BJ (cell line): ENCODE measurements at regions not wholly inside any gene's neighbourhood (a gene's known extent, or its start where the extent isn't known, plus 50 kb on each side); places are given as distances from the start of the nearest gene placed in this dataset.

Experiments
- CTCF ChIA-PET: fragments of 350-600 bp; formaldehyde crosslinking; extraction: SDS; loops from one replicate; lab custom pipeline; 2021; ENCODE audit warnings: antibody characterized with exemption, inconsistent platforms; lab: Yijun Ruan, JAX
- POLR2A ChIA-PET: fragments of 300-600 bp; sonication (Branson Sonifier 250); formaldehyde crosslinking; extraction: SDS; loops from one replicate; lab custom pipeline; 2021; ENCODE audit warnings: antibody characterized with exemption; lab: Charles Lee
- DNase-seq: peaks from one replicate; pipeline ENCODE4 v3.0.0-alpha.2; 2011; ENCODE audit warnings: low read depth
- H3K27me3 ChIP-seq: 2 replicates; pipeline ENCODE4 v1.6.0; 2011; ENCODE audit warnings: low read length; ENCODE audit not compliant: control insufficient read depth, insufficient read depth
- H3K36me3 ChIP-seq: 2 replicates; pipeline ENCODE4 v1.5.1; 2011; ENCODE audit warnings: low read length; ENCODE audit not compliant: control insufficient read depth, insufficient read depth
- H3K4me3 ChIP-seq: 2 replicates; pipeline ENCODE4 v1.5.1; 2011; ENCODE audit warnings: low read depth, mild to moderate bottlenecking, control low read depth, low read length
- TF ChIP-seq, protein P1 (sequence below): IDR thresholded peaks from 2 replicates; pipeline ENCODE4 v1.5.1; 2011; ENCODE audit warnings: low read depth, mild to moderate bottlenecking, control low read depth, inconsistent platforms, low read length, moderate library complexity; ENCODE audit not compliant: insufficient read depth

DNA sequence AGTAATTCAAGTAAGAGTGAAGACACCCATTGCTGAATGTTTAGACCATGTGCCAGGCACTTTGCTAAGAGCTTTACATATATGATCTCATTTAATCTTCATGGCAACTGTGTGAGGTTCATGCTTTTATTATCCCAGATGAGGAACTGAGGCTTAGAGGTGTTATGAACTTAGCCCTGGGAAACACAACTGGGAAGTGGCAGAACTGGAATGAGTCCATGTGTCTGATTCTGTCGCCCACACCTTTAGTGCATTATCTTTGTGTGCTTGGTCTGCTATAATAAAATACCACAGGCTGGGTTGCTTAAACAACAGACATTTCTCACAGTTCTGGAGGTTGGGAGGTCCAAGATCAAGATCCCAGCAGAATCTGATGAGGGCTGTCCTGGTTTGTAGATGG is 108.7 kb upstream of the PLET1 start:
- TF ChIP-seq, protein P1, sequence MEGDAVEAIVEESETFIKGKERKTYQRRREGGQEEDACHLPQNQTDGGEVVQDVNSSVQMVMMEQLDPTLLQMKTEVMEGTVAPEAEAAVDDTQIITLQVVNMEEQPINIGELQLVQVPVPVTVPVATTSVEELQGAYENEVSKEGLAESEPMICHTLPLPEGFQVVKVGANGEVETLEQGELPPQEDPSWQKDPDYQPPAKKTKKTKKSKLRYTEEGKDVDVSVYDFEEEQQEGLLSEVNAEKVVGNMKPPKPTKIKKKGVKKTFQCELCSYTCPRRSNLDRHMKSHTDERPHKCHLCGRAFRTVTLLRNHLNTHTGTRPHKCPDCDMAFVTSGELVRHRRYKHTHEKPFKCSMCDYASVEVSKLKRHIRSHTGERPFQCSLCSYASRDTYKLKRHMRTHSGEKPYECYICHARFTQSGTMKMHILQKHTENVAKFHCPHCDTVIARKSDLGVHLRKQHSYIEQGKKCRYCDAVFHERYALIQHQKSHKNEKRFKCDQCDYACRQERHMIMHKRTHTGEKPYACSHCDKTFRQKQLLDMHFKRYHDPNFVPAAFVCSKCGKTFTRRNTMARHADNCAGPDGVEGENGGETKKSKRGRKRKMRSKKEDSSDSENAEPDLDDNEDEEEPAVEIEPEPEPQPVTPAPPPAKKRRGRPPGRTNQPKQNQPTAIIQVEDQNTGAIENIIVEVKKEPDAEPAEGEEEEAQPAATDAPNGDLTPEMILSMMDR = no peak
- no peaks in the 10 kb centered on the region for H3K27me3 ChIP-seq
- no peak for DNase-seq
- ChIA-PET POLR2A (no interaction called here), CTCF (no interaction called here)
- H3K4me3 ChIP-seq = no peak overlapping the region
- H3K36me3 ChIP-seq = no peaks in the 10 kb centered on the region

DNA sequence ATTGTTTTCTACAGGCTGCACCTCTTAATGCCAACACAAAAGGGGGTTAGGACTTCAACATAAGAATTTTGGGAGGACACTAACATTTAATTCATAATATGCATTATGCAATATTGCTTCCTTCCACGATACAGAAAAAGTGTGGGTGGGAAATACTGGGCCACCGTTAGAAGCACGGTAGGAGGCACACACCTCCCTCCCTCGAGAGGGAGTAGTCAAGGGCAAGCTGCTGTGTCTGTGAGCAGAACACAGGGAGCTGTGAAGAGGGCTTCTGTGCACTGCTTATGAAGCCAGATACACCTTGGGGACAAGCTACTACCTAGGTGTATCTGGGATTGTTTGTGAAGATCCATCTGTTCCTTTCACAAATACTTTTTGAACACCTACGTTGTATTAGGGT is 109.3 kb upstream of the PLET1 start:
- Histone ChIP-seq H3K27me3 (no peaks in the 10 kb centered on the region), H3K4me3 (no peak overlapping the region), H3K36me3 (no peaks in the 10 kb centered on the region)
- DNase-seq = no peak
- POLR2A ChIA-PET = no interaction called here
- CTCF ChIA-PET = no interaction called here
- TF ChIP-seq, protein P1 = no peak

DNA sequence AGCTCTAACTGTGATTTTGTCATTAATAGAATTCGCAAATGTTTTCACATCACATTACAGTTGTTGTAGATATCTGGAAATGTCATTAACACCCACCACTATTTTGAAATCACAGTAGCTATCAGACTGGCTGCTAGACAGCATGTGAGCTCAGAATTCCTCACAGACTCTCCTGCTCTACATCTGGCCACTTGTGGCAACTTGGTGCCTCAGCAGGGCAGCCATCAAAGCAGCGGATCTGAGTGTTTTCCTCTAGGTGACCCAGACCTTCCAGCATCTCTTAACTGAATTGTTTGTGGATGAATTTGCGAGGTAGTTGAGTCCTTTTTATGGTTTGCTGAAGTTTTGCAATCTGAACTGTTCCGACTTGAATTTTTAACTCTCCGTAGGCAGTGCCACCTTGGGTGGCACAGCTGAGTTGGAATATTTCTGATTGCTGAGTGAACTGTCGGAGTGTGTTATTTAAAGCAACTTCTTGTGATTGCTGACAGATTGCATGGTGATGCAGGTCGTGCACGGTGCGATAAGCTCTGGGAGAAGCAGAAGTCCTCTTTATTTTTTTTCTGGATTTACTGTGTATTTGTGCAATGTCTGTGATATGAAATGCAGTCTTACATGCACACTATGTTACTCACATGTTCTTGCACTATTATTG is 114.0 kb upstream of the PLET1 start:
- H3K27me3 ChIP-seq = no peaks in the 10 kb centered on the region
- ChIA-PET POLR2A (no interaction called here), CTCF (interaction anchor here (1.0 kb wide), 1 partner anchor 95 kb away, joined by 4 read pairs; no protein-coding TSS in a partner anchor)
- H3K4me3 ChIP-seq = no peak overlapping the region
- DNase-seq = no peak
- TF ChIP-seq, protein P1 = no peak
- H3K36me3 ChIP-seq = no peaks in the 10 kb centered on the region

DNA sequence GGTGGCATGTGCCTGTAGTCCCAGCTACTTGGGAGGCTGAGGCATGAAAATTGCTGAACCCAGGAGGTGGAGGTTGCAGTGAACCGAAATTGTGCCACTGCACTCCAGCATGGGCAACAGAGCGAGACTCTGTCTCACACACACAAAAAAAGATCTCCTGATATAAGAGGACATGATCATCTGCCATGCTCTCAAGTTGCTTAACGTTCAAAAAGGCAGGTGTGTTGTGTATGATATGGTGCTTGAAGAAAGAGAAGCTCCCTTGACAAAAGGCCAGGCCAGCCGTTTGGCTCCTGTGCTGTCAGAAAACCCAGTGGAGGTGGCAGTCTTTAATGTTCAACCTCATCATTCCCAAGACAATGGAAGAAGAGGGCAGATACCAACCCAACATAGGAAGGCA is 117.3 kb upstream of the PLET1 start:
- H3K4me3 ChIP-seq = no peak overlapping the region
- no peaks in the 10 kb centered on the region for H3K36me3 ChIP-seq
- no peak for DNase-seq
- POLR2A ChIA-PET = no interaction called here
- CTCF ChIA-PET = no interaction called here
- TF ChIP-seq, protein P1 = no peak
- peaks cover 1% of the 10 kb centered on the region; the same call in 1 of the 2 replicates for H3K27me3 ChIP-seq

DNA sequence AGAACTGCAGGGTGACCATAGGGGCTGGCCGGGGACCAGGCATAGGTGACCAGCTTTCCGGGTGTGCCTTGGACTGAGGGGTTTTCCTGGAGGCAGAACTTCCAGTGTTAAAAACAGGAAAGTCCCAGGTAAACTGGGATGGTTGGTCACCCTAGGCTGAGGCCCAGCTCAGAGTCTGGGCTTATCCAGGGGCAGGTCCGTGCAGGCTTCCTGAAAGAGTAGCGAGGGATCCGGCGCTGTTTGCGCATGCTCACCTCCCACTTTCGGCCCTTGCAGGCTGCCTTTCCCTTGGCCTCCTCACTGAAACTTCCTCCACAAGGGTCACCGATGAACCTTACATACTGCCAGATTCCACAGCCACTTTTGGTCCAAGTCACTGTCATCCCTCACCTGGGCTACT is 119.8 kb upstream of the PLET1 start:
- ChIA-PET POLR2A (no interaction called here), CTCF (no interaction called here)
- TF ChIP-seq, protein P1 = no peak
- H3K27me3 ChIP-seq = peaks cover 1% of the 10 kb centered on the region; the same call in 1 of the 2 replicates
- no peak overlapping the region for H3K4me3 ChIP-seq
- H3K36me3 ChIP-seq = no peaks in the 10 kb centered on the region
- DNase-seq = no peak
